NCI-H1417 treated with DMSO at 0.1 percent for 48 hours (cell line): ENCODE measurements at regions not wholly inside any gene's neighbourhood (a gene's known extent, or its start where the extent isn't known, plus 50 kb on each side); places are given as distances from the start of the nearest gene placed in this dataset.
"Not testable (repeated sequence)": the region's sequence is repeated elsewhere in the genome, so short reads cannot be mapped to it uniquely, and the experiment has no call there.

Experiments used
- DNase-seq: peaks from one replicate; lab custom pipeline; 2025; lab: John Stamatoyannopoulos, UW

DNA sequence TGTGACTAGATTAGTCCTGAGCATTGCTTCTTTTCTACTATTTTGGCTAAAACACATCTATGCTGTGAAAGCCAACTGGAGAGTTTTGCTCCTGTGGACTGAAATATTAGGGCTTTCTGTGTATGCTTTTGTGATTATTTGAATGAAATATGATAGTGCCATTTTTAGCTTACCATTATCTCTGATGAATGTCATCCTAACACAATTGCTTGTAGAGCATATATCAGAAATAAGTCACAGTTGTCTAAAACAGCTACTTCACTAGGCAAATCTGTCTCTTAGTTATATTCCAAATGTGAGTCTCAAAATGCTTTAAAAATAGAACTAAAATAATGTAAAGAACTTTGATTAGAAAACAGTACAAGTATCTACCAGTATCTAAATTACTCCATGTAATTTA lies 401.4 kb upstream of the PTCHD4 start:
- no peak for DNase-seq

DNA sequence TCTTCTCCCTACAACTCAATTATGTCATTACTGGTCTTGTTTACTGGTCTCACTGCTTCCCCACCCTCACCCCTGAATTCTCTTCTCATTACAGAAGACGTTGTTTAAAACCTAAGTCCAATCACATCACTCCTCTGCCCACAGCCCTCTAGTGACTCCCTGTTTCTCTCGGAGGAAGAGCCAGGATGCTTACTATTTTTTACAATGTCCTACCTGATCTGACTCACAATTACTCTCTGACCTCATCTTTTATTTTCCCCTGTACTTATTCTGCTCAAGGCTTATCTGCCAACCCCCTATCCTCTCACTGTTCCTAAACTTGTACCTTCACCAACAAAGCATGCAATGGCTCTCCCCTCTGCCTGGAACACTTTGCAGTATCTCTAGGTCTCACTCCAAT lies 400.4 kb upstream of the PTCHD4 start:
- no peak for DNase-seq

GRCh38 chr6:48505621-48506020 lies 394.6 kb upstream of the PTCHD4 start:
- no peak for DNase-seq

DNA sequence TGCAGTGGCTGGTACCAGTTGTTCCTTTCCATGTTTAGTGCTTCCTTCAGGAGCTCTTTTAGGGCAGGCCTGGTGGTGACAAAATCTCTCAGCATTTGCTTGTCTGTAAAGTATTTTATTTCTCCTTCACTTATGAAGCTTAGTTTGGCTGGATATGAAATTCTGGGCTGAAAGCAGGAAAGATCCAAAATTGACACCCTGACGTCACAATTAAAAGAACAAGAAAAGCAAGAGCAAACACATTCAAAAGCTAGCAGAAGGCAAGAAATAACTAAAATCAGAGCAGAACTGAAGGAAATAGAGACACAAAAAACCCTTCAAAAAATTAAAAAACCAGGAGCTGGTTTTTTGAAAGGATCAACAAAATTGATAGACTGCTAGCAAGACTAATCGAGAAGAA lies 382.4 kb upstream of the PTCHD4 start:
- DNase-seq, result not testable (repeated sequence)

DNA sequence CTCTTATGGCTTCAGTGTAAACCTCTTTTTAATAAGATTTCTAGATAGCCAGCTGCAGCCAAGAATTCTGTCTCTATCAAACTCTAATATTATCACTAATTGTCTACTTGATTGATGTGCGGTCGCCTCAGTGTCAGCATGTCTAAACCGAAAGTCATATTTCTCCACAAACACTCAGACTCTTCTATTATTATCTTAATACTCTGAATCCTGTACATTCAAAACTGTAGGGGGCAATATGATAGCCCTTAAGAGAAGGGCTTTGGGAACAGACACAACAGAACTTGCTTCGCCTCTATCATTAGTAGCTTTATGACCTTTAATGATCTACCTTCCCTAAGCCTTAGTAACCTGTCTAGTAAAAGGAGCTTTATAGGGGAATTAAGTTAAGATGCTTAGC lies 379.7 kb upstream of the PTCHD4 start:
- DNase-seq, result peak; percentile 36

DNA sequence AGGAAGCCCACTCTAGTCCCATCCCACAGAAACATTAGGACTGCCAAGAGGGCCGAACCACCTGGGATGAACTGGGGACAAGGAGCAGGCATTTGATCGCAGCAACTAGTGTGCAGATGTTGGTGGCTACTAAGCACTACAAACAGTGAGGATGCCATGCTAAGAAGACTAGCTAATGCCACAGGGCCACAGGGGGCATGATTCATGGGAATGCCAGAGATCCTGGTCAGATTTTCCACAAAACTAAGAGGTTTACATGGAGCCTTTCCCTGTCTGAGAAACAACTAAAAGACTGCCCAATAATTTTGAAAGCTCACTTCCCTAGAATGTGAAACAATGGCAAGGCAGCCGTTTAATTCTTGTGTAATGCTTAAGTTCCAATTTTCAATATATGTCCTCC lies 375.9 kb upstream of the PTCHD4 start:
- no peak for DNase-seq

GRCh38 chr6:48486373-48486772 lies 375.4 kb upstream of the PTCHD4 start:
- DNase-seq, result no peak

DNA sequence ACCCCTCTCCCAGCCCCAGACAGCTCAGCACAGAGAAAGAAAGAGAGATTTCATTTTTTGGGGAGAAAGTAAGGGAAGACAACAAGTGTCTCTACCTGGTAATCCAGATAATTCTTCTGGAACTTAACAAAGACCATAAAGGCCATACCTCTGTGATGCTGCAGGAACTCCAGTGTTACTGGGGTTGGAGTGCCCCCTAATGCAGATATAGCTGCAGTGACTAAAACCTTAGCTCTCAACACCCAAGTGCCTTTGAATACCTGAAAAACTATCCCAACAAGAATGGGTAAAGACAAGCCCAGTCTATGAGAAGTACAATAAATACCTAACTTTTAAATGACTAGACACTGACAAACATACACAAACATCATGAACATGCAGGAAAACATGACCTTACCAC lies 365.3 kb upstream of the PTCHD4 start:
- no peak for DNase-seq

- no peak for DNase-seq
These were observed 364.3 kb upstream of the PTCHD4 start for GRCh38 chr6:48475275-48475674.

DNA sequence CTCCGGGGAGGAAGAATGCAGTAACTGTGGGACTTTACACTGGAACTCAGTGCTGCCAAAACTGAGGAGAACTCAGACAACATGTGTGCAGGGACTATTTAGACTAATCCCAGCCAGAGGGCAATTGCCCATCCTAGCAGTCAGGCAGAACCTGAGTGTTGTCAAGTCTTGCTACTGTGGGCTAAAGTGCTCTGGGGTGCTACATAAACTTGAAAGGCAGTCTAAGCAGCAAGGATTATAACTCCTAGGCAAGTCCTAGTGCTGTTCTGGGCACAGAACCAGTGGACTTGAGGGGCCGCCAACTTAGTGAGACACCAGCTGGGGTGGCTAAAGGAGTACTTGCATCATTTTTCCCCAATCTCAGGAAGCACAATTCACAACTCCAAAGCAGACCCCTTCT lies 363.8 kb upstream of the PTCHD4 start:
- DNase-seq, result no peak

DNA sequence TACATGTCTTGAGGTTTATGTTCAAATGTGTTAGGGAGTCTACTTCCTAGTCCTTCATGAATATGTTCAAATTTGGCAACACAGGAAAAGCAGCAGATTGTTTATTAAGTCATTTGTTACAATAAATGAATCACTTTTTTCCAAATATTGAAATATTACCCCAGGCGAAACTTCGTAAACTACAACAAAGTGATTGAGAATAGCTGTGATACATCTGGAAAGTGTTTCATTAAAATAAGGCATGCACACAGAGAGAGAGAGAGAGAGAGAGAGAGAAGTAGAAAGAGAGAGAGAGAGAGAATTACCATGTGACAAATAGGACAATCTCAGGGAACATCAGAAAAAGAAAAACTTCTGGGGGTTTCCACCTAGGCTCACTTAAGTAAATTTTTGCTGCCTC lies 363.1 kb upstream of the PTCHD4 start:
- no peak for DNase-seq

GRCh38 chr6:48472535-48472934 lies 361.5 kb upstream of the PTCHD4 start:
- no peak for DNase-seq

GRCh38 chr6:48472091-48472490 lies 361.1 kb upstream of the PTCHD4 start:
- no peak for DNase-seq

DNA sequence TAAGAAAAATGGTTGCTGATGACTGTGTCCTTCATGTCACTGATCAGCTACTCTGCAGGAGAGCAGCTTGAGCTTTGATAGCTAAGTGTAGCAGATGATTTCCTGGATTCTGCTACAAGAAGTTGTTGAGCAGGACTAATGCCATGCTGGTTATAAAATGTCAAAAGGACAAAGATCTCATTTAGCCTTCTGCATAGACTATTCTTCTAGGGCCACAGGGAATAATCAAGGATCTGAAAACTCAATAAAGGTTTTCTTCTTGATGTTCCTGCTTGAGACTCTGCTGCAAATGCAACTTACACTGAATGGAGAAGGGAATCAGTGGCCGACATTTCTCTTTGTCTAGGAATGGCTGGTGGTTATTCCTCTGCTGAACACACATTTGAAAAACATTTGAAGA lies 360.3 kb upstream of the PTCHD4 start:
- no peak for DNase-seq

- DNase-seq, result no peak
These were observed 338.0 kb upstream of the PTCHD4 start for GRCh38 chr6:48449002-48449401.

- DNase-seq, result no peak
These were observed 336.3 kb upstream of the PTCHD4 start for GRCh38 chr6:48447251-48447650.

GRCh38 chr6:48429610-48430009 lies 318.6 kb upstream of the PTCHD4 start:
- no peak for DNase-seq

- no peak for DNase-seq
These were observed 318.0 kb upstream of the PTCHD4 start for GRCh38 chr6:48429021-48429420.

DNA sequence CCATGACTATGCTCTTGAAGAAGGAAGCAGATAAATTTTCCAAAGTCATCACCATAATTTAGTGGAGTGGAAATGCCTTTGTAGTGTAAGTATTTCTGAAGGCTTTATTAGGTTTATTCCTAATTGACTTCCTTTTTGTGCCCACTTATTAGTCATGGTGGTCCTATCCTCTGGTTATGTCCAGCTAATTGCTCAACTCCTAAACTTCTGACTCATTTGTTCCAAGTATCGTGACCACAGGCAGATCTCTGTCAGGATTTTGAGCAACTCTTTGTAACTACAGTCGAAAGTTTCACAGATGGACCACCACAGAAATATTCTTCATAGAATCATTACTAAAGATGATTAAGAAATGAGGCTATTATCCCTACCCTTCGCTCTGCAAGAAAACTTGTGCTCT lies 315.6 kb upstream of the PTCHD4 start:
- DNase-seq, result no peak

DNA sequence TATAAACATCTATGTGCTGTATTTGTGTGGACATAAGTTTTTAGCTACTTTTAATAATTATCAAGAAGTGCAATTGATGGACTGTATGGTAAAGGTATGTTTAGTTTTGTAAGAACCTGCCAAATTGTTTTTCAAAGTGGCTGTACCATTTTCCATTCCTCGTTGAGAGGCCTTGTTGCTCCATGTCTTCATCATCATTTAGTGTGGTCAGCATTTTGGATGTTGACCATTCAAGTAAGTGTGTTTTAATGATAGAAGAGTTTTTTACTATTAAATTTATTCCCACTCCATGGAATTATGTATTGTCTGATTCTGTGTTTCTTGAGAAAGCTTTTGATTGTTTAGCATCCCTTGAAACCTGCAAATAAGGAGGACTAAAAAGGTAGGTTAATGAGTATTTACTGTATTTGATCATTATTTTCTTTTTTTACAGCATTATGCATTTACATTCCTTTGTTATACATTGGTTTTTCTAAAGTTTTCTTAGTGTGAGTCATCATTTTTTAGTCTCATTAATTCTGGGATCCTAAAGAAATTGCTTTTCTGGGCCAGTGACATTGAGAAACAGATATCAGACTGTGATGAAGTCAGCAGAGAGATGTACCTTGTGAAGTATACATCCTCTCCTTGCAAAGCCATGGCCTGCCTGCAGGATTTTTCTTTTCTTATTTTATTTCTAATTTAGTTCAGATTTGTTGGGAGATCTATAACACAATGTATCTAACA lies 312.8 kb upstream of the PTCHD4 start:
- DNase-seq, result no peak

GRCh38 chr6:48419992-48420391 lies 309.0 kb upstream of the PTCHD4 start:
- no peak for DNase-seq

DNA sequence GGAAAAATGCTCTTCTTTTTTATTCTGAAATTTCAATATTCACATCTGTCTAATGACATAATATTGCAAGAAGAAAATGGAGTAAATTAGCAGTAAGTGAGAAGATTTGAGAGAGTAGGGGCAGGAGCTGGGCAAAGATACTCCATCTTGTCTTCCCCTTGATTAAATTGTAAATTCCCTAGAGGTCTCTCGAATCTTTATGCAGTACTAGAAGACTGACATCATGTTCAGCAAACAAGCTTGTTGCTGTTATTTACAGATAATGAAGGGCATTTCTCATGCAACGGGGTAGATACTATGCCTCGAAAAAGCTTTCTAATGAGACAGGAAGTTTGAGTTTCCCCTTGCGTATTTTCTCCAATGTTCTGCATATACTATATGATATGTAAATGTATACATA lies 306.9 kb upstream of the PTCHD4 start:
- DNase-seq, result no peak

DNA sequence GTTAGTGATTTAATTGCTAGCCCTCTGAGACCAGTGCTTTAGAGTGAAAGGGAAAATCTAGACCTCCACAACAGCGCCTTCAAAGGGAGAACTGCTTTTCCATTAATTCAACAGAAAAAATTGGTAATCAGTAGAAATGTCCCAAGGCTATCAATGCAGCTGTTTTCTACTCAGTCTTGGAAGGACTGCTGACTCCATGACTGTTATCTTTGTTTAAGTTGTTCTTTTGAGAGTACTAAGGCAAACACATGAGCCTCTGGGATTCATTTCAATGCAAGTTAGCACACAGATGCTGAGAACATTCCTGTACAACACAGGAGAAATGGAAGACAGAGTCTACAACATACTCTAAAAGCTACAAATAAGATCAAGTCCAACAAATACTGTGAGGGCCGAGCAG lies 301.7 kb upstream of the PTCHD4 start:
- DNase-seq, result no peak

GRCh38 chr6:48404927-48405326 lies 293.9 kb upstream of the PTCHD4 start:
- DNase-seq, result no peak

- no peak for DNase-seq
These were observed 292.6 kb upstream of the PTCHD4 start for GRCh38 chr6:48403587-48403986.
